HepG2 (cell line): ENCODE measurements at regions not wholly inside any gene's neighbourhood (a gene's known extent, or its start where the extent isn't known, plus 50 kb on each side); places are given as distances from the start of the nearest gene placed in this dataset.

Source experiments
- ATAC-seq: fragments of 200-7000 bp; cut with Tn5 transposase; 3 replicates; pipeline ENCODE4 v1.9.1; 2020; ENCODE audit warnings: mild to moderate bottlenecking, moderate library complexity
- BruUV-seq: library from RNA; stranded (reverse); fragments of 400-500 nt; replicated peaks from 2 replicates; lab custom pipeline; 2021; lab: Mats Ljungman, UMichigan
- CTCF ChIA-PET: fragments of 300-600 bp; formaldehyde crosslinking; extraction: SDS; loops from one replicate; lab custom pipeline; 2021; ENCODE audit warnings: low total read pairs, inconsistent platforms, low intra/inter-chr PET ratio; lab: Yijun Ruan, JAX
- POLR2A ChIA-PET: fragments of 350-600 bp; sonication (Branson Sonifier 250); formaldehyde crosslinking; loops from one replicate; lab custom pipeline; 2020; ENCODE audit warnings: antibody characterized with exemption, inconsistent platforms; lab: Yijun Ruan, JAX
- DNase-seq: peaks from one replicate; pipeline ENCODE4 v3.0.0-alpha.2; 2015; ENCODE audit warnings: low spot score
- FAIRE-seq: peaks from 3 replicates; lab custom pipeline; 2011; peaks lifted over from hg19 to GRCh38; lab: Jason Lieb, UNC
- H2AFZ ChIP-seq: one replicate; pipeline ENCODE4 v1.6.1; 2011; ENCODE audit warnings: low read length, inconsistent platforms
- H3K27ac ChIP-seq: fragments of 300-600 bp; 3 replicates; pipeline ENCODE4 v1.8.0; 2011; ENCODE audit warnings: mixed run types, mild to moderate bottlenecking, mixed read lengths, low read length, inconsistent platforms; ENCODE audit not compliant: insufficient read depth; ENCODE audit errors: extremely low read length
- H3K27me3 ChIP-seq, 2 experiments: fragments of 200-600 bp in 1 of 2; 2 replicates in 1 of 2; 3 replicates in 1 of 2; pipeline versions ENCODE4 v1.6.0 to v1.8.0; 2011; ENCODE audit warnings: low read length in 2 of 2, mild to moderate bottlenecking in 2 of 2, moderate library complexity in 2 of 2, inconsistent platforms in 1 of 2; ENCODE audit not compliant: insufficient read depth in 2 of 2, control insufficient read depth in 1 of 2
- H3K36me3 ChIP-seq, 2 experiments: fragments of 200-600 bp in 1 of 2; replicated peaks in 1 of 2; 2 replicates in 1 of 2; 3 replicates in 1 of 2; pipeline versions ENCODE4 v1.5.1 to v1.8.0; 2011; ENCODE audit warnings: low read length in 2 of 2, inconsistent platforms in 1 of 2; ENCODE audit not compliant: insufficient read depth in 2 of 2, control insufficient read depth in 1 of 2
- H3K4me1 ChIP-seq: 2 replicates; pipeline ENCODE4 v1.5.1; 2012; ENCODE audit warnings: low read length, inconsistent platforms; ENCODE audit not compliant: insufficient read depth
- H3K4me2 ChIP-seq: 2 replicates; pipeline ENCODE4 v1.6.0; 2011; ENCODE audit warnings: low read depth, low read length, inconsistent platforms
- H3K4me3 ChIP-seq, 3 experiments: fragments of 200-600 bp in 1 of 3; sonication (generic), shearing (Covaris generic) in 1 of 3; replicated peaks in 1 of 3; 2 replicates each; pipeline ENCODE4 v1.5.1; 2011 to 2016; ENCODE audit warnings: low read length in 3 of 3, inconsistent platforms in 2 of 3, low read depth in 2 of 3, mild to moderate bottlenecking in 2 of 3, control low read depth in 1 of 3, mixed read lengths in 1 of 3; ENCODE audit not compliant: insufficient read depth in 1 of 3
- H3K79me2 ChIP-seq: one replicate; pipeline ENCODE4 v1.6.1; 2011; ENCODE audit warnings: low read length, inconsistent platforms; ENCODE audit not compliant: insufficient read depth
- H3K9ac ChIP-seq: 2 replicates; pipeline ENCODE4 v1.6.0; 2011; ENCODE audit warnings: mild to moderate bottlenecking, low read depth, low read length, inconsistent platforms; ENCODE audit not compliant: insufficient read depth
- H3K9me3 ChIP-seq: 2 replicates; pipeline ENCODE4 v1.5.1; 2012; ENCODE audit warnings: mild to moderate bottlenecking, low read length
- H4K20me1 ChIP-seq: 2 replicates; pipeline ENCODE4 v1.6.0; 2011; ENCODE audit warnings: inconsistent platforms, mild to moderate bottlenecking, low read length, moderate library complexity; ENCODE audit not compliant: insufficient read depth
- AHDC1 ChIP-seq: sonication (generic); formaldehyde crosslinking; IDR thresholded peaks from 2 replicates; pipeline ENCODE4 v1.5.1; 2020; ENCODE audit warnings: mild to moderate bottlenecking, missing genetic modification reagents, borderline replicate concordance
- BCL6 ChIP-seq: IDR thresholded peaks from 2 replicates; pipeline ENCODE4 v1.6.1; 2016; ENCODE audit warnings: missing genetic modification reagents, missing compliant biosample characterization
- CCAR2 ChIP-seq: fragments of 200-400 bp; formaldehyde crosslinking; optimal IDR thresholded peaks from 2 replicates; pipeline ENCODE3; 2018; ENCODE audit warnings: low read depth, mild to moderate bottlenecking, low read length, moderate library complexity
- DRAP1 ChIP-seq: IDR thresholded peaks from 2 replicates; pipeline ENCODE4 v1.6.1; 2016; ENCODE audit warnings: missing genetic modification reagents, missing compliant biosample characterization
- EEA1 ChIP-seq: sonication (generic); formaldehyde crosslinking; IDR thresholded peaks from 2 replicates; pipeline ENCODE4 v1.5.1; 2020; ENCODE audit warnings: mild to moderate bottlenecking, missing genetic modification reagents, borderline replicate concordance
- ELF4 ChIP-seq: sonication (generic); formaldehyde crosslinking; IDR thresholded peaks from 2 replicates; pipeline ENCODE4 v1.5.0; 2020; ENCODE audit warnings: missing genetic modification reagents, mild to moderate bottlenecking, moderate library complexity, borderline replicate concordance
- GABPB1 ChIP-seq: IDR thresholded peaks from 2 replicates; pipeline ENCODE4 v1.6.1; 2016; ENCODE audit warnings: mild to moderate bottlenecking, missing genetic modification reagents, moderate library complexity, missing compliant biosample characterization
- HNF1B ChIP-seq: sonication (generic); formaldehyde crosslinking; IDR thresholded peaks from 2 replicates; pipeline ENCODE4 v1.5.1; 2020; ENCODE audit warnings: mild to moderate bottlenecking, moderate library complexity, missing genetic modification reagents
- MAFF ChIP-seq: IDR thresholded peaks from 2 replicates; pipeline ENCODE4 v1.6.1; 2011; ENCODE audit warnings: low read depth, low read length, improper control_type of control experiment
- MAFK ChIP-seq, 2 experiments: IDR thresholded peaks in 1 of 2; conservative IDR thresholded peaks in 1 of 2; 2 replicates each; pipeline ENCODE4 v1.6.1; 2011; ENCODE audit warnings: improper control_type of control experiment in 2 of 2, low read length in 2 of 2
- NCOA5 ChIP-seq: sonication (generic); formaldehyde crosslinking; IDR thresholded peaks from 2 replicates; pipeline ENCODE4 v1.4.0; 2020; ENCODE audit warnings: missing genetic modification reagents
- POLR2A ChIP-seq, 2 experiments: IDR thresholded peaks; 2 replicates each; pipeline ENCODE4 v1.6.1; 2011; ENCODE audit warnings: low read depth in 2 of 2, low read length in 2 of 2, mild to moderate bottlenecking in 1 of 2, moderate library complexity in 1 of 2; ENCODE audit not compliant: insufficient read depth in 1 of 2
- ZFP1 ChIP-seq: IDR thresholded peaks from 2 replicates; pipeline ENCODE4 v1.6.1; 2016
- WGBS: methylation state at CpG from one replicate; pipeline ENCODE4 v1.1.6; 2017; ENCODE audit warnings: low lambda C conversion rate; 5-methylcytosine and 5-hydroxymethylcytosine counted together
- in situ Hi-C: cut with HindIII; loops from 2 replicates; pipeline ENCODE4 v1.10.0; 2017; ENCODE audit warnings: low pct_unique_long_range_greater_than_20kb; ENCODE audit not compliant: extremely low pct_ligation_motif_present
- intact Hi-C: fragments of 100-400 bp; cut with micrococcal nuclease; formaldehyde crosslinking; loops from one replicate; pipeline ENCODE4 v1.10.0; 2022; ENCODE audit not compliant: unreplicated experiment

DNA sequence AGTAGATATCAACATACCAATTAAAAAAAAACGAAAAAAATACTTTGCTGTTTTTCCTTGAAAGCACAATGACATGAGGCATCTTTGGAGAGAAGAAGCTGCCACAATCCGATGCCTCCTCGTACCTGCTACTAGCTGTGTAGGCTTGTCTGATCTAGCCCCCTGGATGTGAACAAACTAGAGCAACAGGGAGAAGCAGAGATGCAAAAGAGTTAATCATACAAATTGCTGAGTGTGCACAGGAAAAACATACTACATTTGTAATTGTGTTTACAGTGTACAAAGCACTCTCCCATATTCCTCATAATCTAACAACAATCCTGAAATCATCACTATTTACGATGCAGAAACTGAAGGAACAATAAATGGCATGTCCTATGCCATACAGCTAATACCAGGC, 227.0 kb upstream of the CTNNB1 start:
- Histone ChIP-seq H4K20me1 (no peaks in the 10 kb centered on the region), H3K79me2 (no peaks in the 10 kb centered on the region), H3K4me2 (no peak overlapping the region), H2AFZ (no peak overlapping the region), H3K27me3 (no peaks in the 10 kb centered on the region), H3K4me1 (peaks cover 18% of the 10 kb centered on the region), H3K9ac (no peak overlapping the region), H3K9me3 (no peaks in the 10 kb centered on the region), H3K4me3 (no peak overlapping the region), H3K36me3 (no peaks in the 10 kb centered on the region; a peak in 1 of 5 replicates), H3K27ac (no peak overlapping the region)
- FAIRE-seq (no peak), DNase-seq (no peak), ATAC-seq (no peak)
- TF ChIP-seq MAFK (conservative IDR thresholded peaks at IDR 0.05 in 1 of 2, IDR thresholded peaks at IDR 0.05 in 1 of 2; ENCODE audit: low read length in 2 of 2) (peak; percentile 10 to 65; a peak in 2 of 4 replicates), EEA1 (CRISPR knock-in tag) (no peak), DRAP1 (CRISPR knock-in tag) (no peak), BCL6 (CRISPR knock-in tag) (no peak), ELF4 (CRISPR knock-in tag) (no peak), MAFF (peak; percentile 53)
- ChIA-PET POLR2A (no interaction called here), CTCF (no interaction called here)
- 39% methylated on average over 4 of the region's 4 CpGs for WGBS
- no TSS peak for BruUV-seq
- intact Hi-C loops (no loop called here), in situ Hi-C loops (no loop called here)

GRCh38 chr3:40973141-40973540, 226.2 kb upstream of the CTNNB1 start:
- Histone ChIP-seq H3K9me3 (no peaks in the 10 kb centered on the region), H3K4me2 (no peak overlapping the region), H3K79me2 (no peaks in the 10 kb centered on the region), H3K36me3 (no peaks in the 10 kb centered on the region; a peak in 1 of 5 replicates), H4K20me1 (no peaks in the 10 kb centered on the region), H2AFZ (no peak overlapping the region), H3K9ac (no peak overlapping the region), H3K27me3 (no peaks in the 10 kb centered on the region), H3K4me1 (peaks cover 18% of the 10 kb centered on the region), H3K27ac (no peak overlapping the region), H3K4me3 (no peak overlapping the region)
- no peak for DNase-seq
- intact Hi-C loops (no loop called here), in situ Hi-C loops (no loop called here)
- no TSS peak for BruUV-seq
- ATAC-seq, result no peak
- no peak for FAIRE-seq
- ChIA-PET POLR2A (no interaction called here), CTCF (no interaction called here)
- WGBS, result 64% methylated on average over 2 of the region's 2 CpGs
- TF ChIP-seq GABPB1 (CRISPR knock-in tag) (no peak), ZFP1 (CRISPR knock-in tag) (no peak), POLR2A (IDR thresholded peaks at IDR 0.05; ENCODE audit: insufficient read depth in 1 of 2, low read depth in 2 of 2, low read length in 2 of 2) (no peak), CCAR2 (no peak), HNF1B (CRISPR knock-in tag) (no peak), NCOA5 (CRISPR knock-in tag) (no peak), AHDC1 (CRISPR knock-in tag) (no peak)
